NCI-H510A treated with DMSO at 0.1 percent for 48 hours (cell line): ENCODE measurements at regions not wholly inside any gene's neighbourhood (a gene's known extent, or its start where the extent isn't known, plus 50 kb on each side); places are given as distances from the start of the nearest gene placed in this dataset.
A peak's percentile ranks its signal among the peaks of the same experiment; 100 is the strongest.
"Not testable (repeated sequence)": the region's sequence is repeated elsewhere in the genome, so short reads cannot be mapped to it uniquely, and the experiment has no call there.

ENCODE experiments used
- DNase-seq: peaks from one replicate; lab custom pipeline; 2025; lab: John Stamatoyannopoulos, UW

DNA sequence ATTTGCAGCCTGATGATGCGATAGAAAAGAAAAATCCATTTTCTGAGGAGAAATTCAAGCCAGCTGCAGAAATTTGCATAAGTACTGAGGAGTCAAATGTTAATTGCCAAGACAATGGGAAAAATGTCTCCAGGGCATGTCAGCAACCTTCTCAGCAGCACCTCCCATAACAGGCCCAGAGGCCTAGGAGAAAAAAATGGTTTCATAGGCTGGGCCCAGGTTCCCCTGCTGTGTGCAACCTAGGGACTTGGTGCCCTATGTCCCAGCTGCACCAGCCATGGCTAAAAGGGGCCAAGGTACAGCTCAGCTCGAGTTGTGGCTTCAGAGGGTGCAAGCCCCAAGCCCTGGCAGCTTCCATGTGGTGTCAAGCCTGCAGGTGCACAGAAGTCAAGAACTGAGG, 144.8 kb upstream of the PRKD1 start:
- not testable (repeated sequence) for DNase-seq

DNA sequence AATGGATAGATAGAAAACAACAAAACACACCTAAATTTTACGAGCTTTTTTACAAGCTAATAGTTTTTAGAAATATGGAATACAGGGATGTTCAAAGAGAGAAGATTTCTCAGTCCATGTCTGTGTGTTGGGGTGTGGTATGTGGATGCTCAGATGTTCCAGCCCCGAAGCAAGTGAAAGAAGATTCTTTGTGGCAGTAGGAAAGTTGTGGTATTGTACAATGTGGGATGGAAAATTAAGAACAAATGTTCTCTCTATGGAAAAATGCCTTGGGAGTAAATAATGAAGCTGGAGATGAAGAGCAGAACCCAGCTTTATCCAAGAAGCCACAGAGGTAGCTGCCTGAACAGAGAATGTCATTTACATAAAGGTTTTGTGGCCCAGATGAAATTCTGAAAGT, 150.3 kb upstream of the PRKD1 start:
- DNase-seq = no peak

DNA sequence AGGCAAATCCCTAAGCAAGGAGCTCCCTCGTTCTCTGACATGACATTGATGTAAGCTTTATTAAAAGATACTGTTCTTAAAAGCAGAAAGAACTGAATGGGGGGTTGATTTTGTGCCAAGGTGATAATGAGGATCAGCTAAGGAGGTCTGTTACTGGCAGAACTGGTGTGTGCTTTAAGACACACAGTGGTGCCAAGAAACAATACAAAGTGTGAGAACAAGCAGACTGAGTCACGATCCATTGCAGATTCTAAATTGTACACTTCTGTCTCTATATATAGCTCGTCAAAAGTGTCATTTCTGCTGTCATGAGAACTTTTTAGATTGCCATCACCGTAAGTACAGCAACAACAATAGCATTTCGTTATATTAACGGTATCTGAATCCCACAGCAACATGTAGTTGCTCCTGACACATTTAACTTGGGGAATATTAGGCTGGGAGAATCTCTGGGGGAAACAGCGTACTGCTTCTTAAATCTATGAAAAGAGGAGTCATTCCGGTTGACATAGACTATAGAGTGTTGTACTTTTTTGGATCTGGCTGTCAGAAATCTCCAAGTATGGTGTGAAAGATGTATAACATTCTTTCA, 151.3 kb upstream of the PRKD1 start:
- no peak for DNase-seq

DNA sequence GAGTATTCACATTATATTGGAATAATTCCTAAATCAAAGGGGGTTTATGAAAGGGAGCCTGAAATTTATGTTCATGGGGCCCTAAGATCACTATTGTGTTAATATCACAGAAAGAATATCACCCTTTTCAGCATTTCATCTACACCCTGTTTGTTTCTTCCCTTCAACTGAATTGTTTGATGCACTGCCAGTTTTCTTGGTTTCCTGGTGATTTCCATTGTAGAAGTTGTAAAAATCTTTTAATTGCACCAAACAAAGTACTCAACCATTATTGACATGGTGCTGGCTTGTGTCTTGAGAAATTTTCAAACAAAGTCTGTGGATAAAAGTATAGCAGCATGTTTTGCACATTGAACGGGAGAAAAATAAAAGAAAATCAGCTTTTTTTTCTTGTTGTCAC, 154.8 kb upstream of the PRKD1 start:
- DNase-seq = no peak

DNA sequence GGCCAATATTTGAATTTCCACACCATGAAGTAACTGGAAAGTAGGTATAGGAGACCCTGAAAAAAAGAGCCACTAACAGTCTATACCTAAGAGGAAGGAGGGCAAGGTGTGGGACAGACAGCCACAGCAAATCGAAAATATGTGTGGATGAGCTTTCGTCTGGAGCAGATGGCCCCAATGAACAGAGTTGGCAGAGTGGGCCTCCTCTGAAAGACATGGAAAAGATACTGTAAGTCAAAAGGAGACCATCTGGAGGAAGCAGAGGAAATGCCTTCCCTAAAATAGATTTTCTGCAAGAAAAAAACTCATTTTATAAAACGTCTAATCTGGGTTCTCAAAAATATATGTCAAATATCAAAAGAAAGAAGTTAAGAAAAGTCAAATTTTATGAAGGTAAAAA, 157.2 kb upstream of the PRKD1 start:
- DNase-seq = no peak

DNA sequence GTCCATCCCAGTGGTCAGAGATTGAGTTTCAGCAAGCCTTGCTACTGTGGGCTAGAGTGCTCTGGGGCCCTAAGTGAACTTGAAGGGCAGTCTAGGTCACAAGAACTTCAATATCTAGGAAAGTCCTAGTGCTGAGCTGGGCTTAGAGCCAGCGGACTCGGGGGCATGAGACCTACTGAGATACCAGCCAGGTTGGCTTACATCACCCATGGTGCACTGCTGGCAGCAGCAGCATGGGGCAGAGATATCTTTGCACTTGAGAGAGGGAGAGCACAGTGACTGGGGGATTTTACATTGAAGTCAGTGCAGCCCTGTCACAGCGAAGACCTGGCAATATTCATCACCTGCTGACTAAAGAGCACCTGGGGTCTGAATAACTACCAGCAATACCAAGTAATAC, 158.3 kb upstream of the PRKD1 start:
- no peak for DNase-seq

DNA sequence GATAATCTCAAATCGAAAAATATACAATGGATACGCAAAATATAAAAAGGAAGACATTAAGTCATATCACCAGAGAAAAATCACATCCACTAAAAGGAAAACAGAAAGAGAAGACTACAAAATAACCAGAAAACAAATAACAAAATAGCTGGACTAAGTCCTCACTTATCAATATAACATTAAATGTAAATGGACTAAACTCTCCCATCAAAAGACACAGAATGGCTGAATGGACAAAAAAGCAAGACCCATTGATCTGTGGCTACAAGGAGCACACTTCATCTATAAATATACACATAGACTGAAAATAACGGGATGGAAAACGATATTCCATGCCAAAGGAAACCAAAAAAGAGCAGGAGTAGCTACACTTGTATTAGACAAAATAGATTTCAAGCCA, 161.0 kb upstream of the PRKD1 start:
- no peak for DNase-seq

DNA sequence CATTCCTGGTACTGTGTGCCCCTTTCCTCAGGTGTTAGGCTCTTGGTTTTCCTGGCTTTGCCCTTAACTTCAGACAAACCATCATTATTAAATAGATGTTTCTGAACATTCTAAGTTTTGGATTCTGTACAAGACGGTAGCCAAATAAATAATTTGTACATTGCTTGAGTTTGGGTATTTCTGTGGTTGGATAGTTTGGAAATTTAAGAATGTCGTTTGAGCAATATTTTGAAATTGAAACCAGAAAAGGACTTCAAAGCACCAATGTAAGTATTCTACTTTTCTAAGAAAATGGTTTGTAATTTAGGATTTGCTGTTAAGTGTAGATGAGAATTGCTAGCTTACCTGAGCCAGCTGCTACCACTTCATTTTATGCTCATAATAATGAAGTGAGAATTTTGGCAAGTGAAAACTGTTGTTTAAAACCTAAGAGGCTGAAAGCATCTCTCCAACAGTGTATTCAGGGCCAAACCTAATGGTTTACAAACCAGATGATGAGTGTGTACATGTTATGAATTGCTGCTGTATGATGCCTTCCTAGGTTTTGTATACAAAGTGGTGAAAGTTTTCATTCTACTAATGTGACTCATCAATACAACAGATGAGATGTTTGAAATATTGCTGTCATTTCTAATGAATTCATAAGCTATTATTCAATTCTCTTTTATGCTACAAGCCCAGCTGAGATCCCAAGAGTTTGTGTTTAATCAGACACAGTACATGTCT, 181.5 kb upstream of the PRKD1 start:
- no peak for DNase-seq

DNA sequence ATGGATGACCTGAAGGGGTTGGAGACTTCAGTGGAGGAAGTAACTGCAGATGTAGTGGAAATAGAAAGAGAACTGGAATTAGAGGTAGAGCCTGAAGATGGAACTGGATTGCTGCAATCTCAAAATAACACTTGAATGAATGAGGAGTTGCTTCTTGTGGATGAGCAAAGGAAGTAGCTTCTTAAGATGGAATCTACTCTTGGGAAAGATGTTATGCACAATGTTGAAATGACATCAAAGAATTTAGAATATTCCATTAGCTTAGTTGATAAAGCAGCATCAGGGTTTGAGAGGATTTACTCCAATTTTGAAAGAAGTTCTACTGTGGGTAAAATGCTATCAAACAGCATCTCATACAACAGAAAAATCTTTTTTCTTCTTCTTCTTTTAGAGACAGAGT, 186.4 kb upstream of the PRKD1 start:
- no peak for DNase-seq

DNA sequence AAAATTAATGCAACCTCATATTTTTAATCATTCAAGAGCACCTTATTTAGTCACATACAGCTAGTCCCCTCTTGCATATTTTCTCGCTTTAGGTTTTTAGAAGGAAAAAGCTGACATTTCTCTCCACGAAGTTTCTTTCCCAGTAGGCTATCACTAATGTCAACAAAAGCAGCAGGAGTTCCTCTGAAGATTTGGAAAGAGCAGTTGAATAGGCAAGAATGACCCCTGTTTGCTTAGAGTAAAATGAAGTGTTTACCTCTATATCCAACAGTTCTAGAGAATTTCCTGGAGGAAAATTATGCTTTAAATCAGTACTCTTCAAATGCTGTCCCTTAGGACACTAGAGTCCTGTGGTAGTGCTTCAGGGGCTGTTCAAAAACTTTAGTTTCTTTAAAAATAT, 188.1 kb upstream of the PRKD1 start:
- peak; percentile 9 for DNase-seq

DNA sequence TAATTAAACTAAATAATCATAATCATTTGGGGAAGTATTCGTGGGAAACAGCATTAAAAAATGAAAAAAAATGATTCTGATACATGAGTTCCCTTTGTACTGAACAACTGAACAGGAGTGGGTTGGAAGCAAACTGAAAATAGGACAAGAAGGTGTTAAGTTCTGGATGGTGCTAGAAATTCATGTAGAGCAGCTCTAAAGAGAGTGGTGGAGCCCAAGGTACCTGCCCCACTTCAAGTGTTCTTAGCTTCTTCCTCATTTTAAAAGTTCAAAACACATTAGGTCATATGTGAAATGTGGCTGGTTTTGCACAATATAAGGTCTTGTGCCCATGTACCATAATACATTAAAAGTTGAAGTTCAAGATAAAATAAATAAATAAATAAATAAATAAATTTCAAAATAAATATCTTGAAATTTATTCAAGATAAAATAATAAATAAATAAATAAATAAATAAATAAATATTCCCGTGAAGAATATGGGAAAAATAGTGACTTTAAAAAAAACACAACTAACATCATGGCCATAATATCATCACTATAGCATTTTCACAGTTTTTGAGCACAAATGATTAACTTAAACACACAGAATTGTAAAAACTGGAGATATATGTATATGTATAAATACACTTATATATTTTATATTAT, 191.5 kb upstream of the PRKD1 start:
- DNase-seq = no peak

DNA sequence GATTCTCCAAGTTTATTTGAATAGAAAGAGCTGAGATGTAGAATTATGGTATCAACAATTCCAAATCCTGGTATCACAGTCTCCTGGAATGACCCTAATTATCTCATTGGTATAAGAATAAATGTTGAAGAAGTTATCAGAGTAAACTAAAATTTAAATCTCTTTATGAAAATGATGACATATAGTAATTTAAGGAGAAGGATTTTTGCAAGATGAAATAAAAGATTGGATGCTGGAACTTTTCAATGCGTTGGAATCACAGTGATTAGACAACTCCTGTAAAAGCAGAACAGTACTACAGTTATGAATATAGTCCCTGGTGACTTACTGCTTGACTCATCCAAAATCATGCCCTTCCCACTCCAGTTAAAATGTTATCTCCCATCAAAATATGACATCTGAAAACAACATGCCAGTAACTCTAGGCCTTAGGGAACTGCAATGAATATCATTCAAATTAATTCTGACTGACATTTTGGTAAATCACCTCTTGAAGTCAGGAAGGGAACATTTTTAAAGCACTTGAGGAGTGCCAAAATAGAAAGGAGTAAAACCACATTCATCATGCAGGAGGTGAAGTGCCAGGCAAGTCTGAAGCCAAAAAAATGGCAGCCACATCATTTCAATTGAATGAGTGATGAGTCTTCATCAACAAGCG, 197.8 kb upstream of the PRKD1 start:
- no peak for DNase-seq

DNA sequence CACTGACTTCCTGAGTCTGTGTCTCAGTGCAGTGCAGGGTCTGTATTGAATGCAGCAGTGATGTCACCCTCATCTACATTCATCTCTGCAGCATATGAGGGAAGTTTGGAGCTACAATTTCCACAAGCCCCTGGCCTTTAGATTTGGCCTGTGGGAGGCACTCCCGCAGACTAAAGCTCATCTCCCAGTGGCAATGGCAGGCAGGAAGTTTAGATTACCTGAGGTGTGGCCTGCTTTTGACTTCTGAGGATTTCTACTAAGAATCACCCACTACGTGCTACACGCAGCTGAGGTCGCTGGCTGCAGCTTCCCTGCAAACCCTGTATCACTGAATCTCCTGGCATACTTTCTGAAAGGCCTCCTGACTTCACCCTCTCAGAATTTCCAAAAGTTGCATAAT, 202.2 kb upstream of the PRKD1 start:
- DNase-seq = no peak

DNA sequence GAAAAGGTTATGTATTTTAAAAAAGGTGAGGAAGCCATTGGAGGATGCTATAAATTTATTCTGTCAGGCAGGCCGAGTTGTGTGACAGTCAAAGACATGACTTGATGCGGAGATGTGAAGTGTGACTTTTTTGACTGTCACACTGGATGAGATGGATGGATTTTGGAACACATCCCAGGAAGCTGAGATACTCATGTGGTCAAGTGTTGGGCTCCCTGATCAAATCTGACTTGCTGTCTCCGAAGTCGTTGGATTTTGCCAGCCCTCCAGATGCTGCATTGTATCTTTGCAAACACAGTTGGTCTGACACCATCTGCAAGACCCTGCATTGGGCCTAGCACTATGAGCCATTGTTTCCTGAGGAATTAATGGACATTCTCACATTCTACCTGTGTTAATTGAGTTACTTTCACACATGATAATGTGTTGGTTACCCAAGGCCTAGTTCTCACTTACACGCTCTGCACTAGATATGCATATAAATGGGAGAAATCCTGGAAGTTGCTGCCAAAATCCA, 204.0 kb upstream of the PRKD1 start:
- DNase-seq = no peak

DNA sequence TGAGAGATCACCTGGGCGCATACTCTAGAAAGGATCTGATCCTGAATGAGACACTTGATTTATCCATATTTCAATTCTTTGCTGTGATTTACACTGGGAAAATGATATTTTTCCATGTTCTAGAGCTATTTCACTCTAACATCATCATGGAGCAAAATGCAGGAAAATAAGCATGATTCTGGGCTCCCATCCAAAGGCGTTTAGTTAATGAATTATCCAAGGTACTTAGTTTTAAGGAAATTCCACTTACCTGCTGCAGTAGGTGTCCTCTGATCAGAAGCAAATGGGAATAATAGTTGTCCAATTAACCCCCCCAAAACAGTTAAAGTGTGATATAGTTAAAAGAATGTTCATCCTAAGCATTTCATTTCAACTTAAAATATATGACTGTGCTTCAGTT, 204.5 kb upstream of the PRKD1 start:
- DNase-seq = no peak

DNA sequence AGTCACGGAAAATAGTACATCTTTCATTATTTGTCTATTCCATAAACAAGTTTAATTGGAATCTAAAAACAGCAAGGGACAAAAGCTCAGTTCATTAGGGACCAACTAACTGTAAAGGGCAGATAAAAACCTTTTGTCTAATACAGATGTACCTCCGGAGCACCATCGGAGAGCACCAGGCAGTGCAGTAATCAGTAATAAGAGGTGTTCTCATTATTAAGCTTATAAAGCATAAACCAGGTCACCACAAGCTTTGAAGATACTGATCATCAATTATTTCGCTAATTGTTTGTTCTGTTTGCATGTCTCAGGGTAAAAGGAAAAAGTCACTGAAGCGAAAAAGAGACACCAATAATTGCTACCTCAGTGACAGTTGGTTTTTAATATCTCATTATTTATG, 207.3 kb upstream of the PRKD1 start:
- DNase-seq = no peak

DNA sequence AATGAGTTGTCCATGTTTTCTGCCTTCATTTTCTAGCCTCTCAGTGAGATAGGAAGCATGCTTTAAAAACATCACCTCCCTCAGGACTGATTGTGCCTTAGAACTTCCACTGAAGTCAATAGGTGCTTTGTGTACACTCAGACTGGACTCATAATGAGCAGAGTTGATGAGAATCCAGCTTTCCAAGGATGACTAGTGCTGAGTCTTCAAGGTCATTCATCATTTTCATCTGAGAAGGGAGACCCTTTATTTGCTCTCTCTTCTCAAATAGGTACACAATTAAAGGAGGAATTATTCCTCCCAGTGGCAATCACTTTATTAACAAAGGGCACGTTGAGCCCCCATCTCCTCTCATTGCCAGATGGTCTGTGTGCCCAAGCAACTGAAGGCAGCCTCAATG, 210.9 kb upstream of the PRKD1 start:
- no peak for DNase-seq

DNA sequence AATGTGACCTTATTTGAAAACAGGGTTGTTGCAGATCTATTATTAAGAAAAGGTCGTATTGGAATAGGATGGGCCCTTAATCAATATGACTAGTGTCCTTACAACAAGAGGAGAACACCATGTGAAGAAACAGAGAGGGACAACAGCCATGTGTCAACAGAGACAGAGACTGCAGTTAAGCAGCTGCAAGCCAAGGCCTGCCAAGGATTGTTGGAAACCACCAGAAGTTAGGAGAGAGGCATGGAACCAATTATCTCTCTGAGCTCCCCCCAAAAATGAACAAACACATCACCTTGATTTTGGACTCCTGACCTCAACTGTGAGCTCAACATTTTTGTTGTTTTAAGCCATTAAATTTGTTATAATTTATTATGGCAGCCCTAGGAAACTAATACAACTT, 214.6 kb upstream of the PRKD1 start:
- DNase-seq = no peak

DNA sequence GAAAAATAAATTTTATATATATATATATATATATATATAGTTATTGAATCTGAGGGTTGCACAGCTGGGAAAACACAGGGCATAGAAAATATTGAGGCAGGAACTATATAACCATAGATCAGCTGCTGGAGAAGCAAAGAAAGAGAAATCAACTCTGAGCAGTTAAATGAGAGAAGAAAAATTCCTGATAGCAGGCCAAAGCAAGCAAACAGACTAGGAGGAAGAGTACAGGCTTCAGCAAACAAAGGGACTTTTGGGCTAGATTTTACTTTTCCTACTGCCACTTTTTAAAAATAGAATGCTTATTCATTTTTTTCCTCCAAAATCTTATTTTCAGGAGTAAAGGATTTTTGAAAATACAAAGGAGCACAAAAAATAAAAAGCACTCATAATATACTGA, 216.0 kb upstream of the PRKD1 start:
- DNase-seq = no peak

DNA sequence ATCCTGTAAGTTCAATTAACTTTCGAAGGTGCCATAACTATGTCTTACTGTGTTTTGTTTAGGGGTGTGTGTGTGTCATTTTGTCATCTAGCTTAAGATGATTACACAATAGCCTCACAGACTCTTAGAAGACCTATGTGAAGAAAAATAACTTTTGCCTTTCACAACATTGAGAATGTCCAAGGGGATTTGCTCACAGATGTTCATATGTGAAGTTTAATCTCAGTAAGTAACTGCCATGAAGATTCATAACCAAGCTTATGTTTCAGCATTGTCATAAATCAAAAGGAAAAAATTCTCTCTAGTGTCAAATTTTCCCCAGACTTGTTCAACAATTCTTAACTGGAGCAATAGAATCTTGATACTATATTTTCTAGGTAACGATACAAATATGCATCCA, 226.1 kb upstream of the PRKD1 start:
- DNase-seq = no peak

DNA sequence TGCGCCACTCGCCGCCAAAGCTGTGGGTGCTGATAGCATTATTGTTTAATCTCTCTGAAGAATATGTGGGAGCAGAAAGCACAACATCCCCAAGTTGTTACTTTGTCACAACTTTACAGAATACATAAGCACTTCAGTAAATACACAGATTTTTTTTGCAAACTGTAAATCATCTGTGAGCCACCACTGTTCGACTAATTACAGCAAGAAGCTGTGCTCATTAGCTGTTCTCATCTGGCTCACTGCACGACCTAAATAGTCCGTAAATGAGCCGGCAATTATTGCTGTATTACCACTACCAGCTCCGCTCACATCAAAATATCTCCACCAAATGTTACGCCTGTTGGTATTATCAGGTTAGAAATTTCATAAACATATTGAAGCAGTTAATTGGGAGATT, 228.9 kb upstream of the PRKD1 start:
- no peak for DNase-seq

DNA sequence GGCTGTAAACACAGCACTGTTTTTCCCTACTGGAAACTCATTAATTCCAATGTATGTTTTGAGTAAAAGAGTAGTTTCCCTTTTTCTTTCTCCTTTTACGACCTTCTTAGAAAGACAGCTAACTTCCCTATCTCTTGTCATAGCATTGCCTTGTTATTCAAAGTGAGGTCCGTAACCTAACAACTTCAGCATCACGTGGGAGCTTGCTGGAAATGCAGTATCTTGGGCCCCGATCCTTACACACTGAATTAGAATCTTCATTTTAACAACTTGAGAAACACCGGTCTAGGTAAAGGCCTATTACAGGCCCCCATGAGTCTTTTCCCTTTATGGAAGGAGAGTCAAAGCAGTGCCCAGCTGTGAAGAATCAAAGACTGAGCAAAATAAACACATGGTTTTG, 230.7 kb upstream of the PRKD1 start:
- no peak for DNase-seq

DNA sequence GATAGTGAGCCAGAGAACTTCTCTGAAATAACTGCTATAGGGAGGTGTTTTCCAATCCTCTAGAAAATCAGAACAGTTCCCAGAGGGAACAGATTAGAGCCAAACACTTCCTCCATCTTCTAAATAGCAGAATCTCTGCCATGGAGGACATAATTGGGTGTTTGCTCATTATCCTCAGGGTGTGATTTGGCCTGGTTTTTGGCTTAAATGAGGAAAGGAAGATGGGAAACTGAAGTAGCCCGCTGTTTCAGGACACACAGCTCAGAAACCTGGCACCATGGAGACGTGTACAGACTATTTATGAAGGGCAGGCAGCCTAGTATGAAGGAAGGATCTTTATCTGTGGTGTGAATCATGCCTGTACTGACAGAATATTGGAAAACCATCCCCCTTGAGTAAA, 231.7 kb upstream of the PRKD1 start:
- DNase-seq = no peak
